K562 (cell line): ENCODE measurements at regions not wholly inside any gene's neighbourhood (a gene's known extent, or its start where the extent isn't known, plus 50 kb on each side); places are given as distances from the start of the nearest gene placed in this dataset.

Experiments used
- BACH1 ChIP-seq: fragments of 200-800 bp; sonication (Bioruptor generic); IDR thresholded peaks from 2 replicates; pipeline ENCODE4 v1.6.1; 2016; ENCODE audit warnings: missing genetic modification characterization, missing compliant biosample characterization
- BRD4 ChIP-seq: fragments of 200-600 bp; sonication (generic); IDR thresholded peaks from 2 replicates; pipeline ENCODE4 v1.6.1; 2017; ENCODE audit warnings: inconsistent platforms
- LCOR ChIP-seq: sonication (generic); formaldehyde crosslinking; IDR thresholded peaks from 2 replicates; pipeline ENCODE4 v1.8.0; 2022; ENCODE audit warnings: mild to moderate bottlenecking, missing genetic modification reagents
- SREBF1 ChIP-seq: fragments of 150-350 bp; IDR thresholded peaks from 2 replicates; pipeline ENCODE4 v1.6.1; 2014; ENCODE audit warnings: antibody characterized with exemption, low read depth, low read length, borderline replicate concordance
- SREBF2 ChIP-seq: sonication (generic); formaldehyde crosslinking; IDR thresholded peaks from 2 replicates; pipeline ENCODE4 v1.4.0; 2020; ENCODE audit warnings: mild to moderate bottlenecking, missing genetic modification reagents
- THRAP3 ChIP-seq: fragments of 450-650 bp; IDR thresholded peaks from 2 replicates; pipeline ENCODE4 v1.6.1; 2016; ENCODE audit warnings: mild to moderate bottlenecking, inconsistent platforms, borderline replicate concordance
- YY1 ChIP-seq, 3 experiments: IDR thresholded peaks; 2 replicates each; pipeline ENCODE4 v1.6.1; 2011; ENCODE audit warnings: low read length in 2 of 3, mild to moderate bottlenecking in 2 of 3, moderate library complexity in 2 of 3, borderline replicate concordance in 1 of 3, control low read depth in 1 of 3, low read depth in 1 of 3; ENCODE audit not compliant: insufficient read depth in 3 of 3, insufficient replicate concordance in 2 of 3, control insufficient read depth in 1 of 3, insufficient read length in 1 of 3; ENCODE audit errors: extremely low read depth in 1 of 3

DNA sequence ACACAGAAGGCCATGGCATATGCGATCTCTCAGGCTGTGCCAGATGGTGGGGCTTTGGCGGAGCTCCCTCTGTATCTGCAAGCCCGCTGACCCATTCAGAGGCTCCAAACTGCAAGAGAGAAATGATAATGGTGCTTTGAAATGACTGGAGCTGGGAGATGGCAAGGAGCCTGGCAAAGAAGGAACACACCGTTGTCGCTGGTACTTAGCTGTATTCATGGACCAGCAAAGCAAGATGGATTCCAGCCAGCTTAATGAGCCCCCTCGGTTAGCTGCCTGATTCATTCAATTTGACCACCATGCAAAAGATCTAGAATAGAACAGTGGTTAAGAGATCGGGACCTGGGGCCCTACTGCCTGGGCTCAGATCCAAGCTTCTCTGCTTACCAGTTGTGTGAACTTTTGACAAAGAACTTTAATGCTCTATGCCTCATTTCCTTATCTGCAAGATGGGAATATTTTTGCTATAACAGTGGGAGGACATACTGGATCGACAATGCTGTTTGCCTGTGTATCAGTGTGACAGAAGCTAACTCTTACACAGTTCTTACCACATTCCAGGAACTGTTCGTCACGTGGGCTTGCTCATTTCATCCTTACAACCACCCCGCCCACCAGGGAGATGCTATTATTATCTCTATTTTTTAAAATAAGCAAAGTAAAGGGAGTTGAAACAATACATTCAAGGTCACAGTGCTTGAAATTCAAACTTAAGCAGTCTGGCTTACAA, 317.8 kb upstream of the SULF2 start:
- no peak for TF ChIP-seq SREBF1
- no peak for TF ChIP-seq YY1 (IDR thresholded peaks at IDR 0.05; ENCODE audit: borderline replicate concordance in 1 of 3, control insufficient read depth in 1 of 3, extremely low read depth in 1 of 3, insufficient read depth in 3 of 3, insufficient read length in 1 of 3, insufficient replicate concordance in 2 of 3, low read depth in 1 of 3, low read length in 2 of 3)
- no peak for TF ChIP-seq SREBF2 (CRISPR knock-in tag)
- no peak for TF ChIP-seq BRD4
- no peak for TF ChIP-seq BACH1 (tag)
- no peak for TF ChIP-seq THRAP3
- no peak for TF ChIP-seq LCOR (CRISPR knock-in tag)
